ENCODE measurements at regions not wholly inside any gene's neighbourhood (a gene's known extent, or its start where the extent isn't known, plus 50 kb on each side); places are given as distances from the start of the nearest gene placed in this dataset.

GRCh38 chr18:46338766-46339165 is 234.6 kb downstream of the HAUS1 start:
- TF ChIP-seq CTCF (IDR thresholded peaks at IDR 0.05) (no peak), EZH2 (IDR thresholded peaks at IDR 0.05; ENCODE audit: borderline replicate concordance, insufficient read depth, low read depth, low read length, poor library complexity, severe bottlenecking) (no peak)

Data from B cell (primary cell).